ENCODE measurements at regions not wholly inside any gene's neighbourhood (a gene's known extent, or its start where the extent isn't known, plus 50 kb on each side); places are given as distances from the start of the nearest gene placed in this dataset.

DNA sequence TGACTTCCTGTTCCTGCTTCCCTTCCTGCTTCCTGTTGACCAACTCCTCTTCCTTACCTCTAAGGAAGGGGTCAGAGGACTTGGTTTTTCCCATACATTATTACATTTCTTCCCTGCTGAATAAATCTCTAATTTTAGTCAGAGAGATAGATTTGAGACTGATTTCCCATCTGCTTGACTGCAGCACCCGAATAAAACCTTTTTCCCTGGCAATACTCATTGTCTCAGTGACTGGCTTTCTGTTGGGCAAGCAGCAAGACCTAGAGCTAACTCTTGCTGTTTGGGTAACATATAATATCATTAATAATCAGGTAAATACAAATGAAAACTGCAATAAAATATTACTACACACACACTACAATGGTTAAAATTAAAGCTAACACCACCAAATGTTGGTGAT, 132.2 kb downstream of the FSCB start:
- H3K4me3 Mint-ChIP-seq: no peak overlapping the region
- intact Hi-C loops (cut with micrococcal nuclease): no loop called here
- DNase-seq: no peak
- peaks cover 24% of the 10 kb centered on the region for H3K9me3 Mint-ChIP-seq
- H3K4me1 Mint-ChIP-seq: no peaks in the 10 kb centered on the region
- no peaks in the 10 kb centered on the region for H3K27me3 Mint-ChIP-seq
- no peak overlapping the region for H3K27ac Mint-ChIP-seq
- H3K36me3 Mint-ChIP-seq (ENCODE audit: low read depth): no peaks in the 10 kb centered on the region

DNA sequence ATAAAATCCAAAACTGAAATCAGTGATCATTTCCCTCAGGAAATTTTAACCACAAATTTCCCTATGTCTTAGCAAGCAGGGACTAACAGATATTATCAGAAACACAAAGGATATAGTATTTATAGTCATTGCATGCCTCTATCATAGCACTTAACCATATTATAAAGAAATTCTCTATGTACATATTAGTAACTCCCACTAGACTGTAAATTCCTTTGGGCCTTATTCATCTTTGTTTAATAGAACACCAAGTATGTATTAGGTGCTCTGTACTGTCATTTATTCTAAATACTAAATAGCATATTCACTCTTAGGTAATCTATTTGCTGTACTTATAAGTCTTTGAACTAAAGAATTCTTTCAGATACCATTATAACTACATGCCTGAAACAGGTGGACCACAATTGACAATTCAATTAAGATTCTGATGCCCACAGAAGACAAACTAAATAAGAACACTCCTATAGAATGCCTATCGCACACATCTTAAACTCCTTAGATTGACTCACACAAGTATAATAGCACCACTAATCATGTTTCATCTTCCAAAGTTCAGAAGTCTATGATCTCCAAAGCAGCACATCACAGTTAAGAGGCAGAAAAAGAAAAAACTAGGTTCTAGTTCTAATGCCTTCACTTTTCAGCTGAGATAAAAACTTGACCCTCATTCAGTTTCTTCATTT, 134.1 kb downstream of the FSCB start:
- DNase-seq: no peak
- Mint-ChIP-seq H3K4me3 (no peak overlapping the region), H3K27ac (no peak overlapping the region), H3K27me3 (no peaks in the 10 kb centered on the region), H3K36me3 (ENCODE audit: low read depth) (no peaks in the 10 kb centered on the region), H3K9me3 (peaks cover 21% of the 10 kb centered on the region), H3K4me1 (no peaks in the 10 kb centered on the region)
- intact Hi-C loops (cut with micrococcal nuclease): no loop called here

DNA sequence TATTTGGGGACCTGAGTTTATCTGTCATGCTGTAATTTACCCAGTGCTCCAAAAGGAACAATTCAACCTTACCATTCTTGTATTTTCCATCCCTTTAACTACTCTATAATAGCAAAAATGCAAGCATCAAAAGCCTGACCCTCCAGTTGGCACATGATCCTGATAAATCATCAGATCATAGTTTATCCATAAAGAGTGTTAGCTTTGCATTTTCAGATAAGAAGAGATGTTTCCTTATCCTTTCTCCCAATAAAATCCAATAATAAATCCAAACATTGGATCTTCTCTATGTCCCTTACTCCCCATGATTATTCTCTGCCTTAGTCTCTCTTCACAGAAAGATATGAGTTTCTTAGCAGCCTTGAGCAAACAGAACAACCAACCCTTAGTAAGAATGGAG, 134.9 kb downstream of the FSCB start:
- no peaks in the 10 kb centered on the region for H3K27me3 Mint-ChIP-seq
- intact Hi-C loops (cut with micrococcal nuclease): no loop called here
- no peaks in the 10 kb centered on the region for H3K36me3 Mint-ChIP-seq (ENCODE audit: low read depth)
- no peak for DNase-seq
- no peak overlapping the region for H3K27ac Mint-ChIP-seq
- H3K4me1 Mint-ChIP-seq: no peaks in the 10 kb centered on the region
- H3K9me3 Mint-ChIP-seq: peaks cover 16% of the 10 kb centered on the region
- no peak overlapping the region for H3K4me3 Mint-ChIP-seq

DNA sequence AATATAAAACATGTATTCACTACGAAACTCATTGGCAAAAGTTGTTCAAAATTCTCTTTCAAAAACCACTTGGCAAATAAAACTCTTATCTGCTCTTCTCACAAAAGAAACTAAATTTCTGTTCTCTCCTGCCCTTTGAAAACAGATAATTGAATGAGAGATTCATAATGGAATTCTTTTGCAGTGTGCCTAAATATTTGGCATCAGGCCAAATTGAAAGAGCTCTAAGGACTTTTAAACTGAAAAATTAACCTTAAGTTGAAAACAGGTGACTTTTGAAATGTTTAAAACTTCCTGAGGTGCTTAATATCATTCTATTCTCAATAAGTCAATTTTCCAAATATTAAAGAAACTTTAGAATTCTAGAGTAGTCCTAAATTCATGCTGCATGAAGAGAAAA, 136.4 kb downstream of the FSCB start:
- no peaks in the 10 kb centered on the region for H3K36me3 Mint-ChIP-seq (ENCODE audit: low read depth)
- peaks cover 5% of the 10 kb centered on the region for H3K9me3 Mint-ChIP-seq
- no peak for DNase-seq
- no peaks in the 10 kb centered on the region for H3K27me3 Mint-ChIP-seq
- no peak overlapping the region for H3K27ac Mint-ChIP-seq
- intact Hi-C loops (cut with micrococcal nuclease): no loop called here
- no peaks in the 10 kb centered on the region for H3K4me1 Mint-ChIP-seq
- no peak overlapping the region for H3K4me3 Mint-ChIP-seq

DNA sequence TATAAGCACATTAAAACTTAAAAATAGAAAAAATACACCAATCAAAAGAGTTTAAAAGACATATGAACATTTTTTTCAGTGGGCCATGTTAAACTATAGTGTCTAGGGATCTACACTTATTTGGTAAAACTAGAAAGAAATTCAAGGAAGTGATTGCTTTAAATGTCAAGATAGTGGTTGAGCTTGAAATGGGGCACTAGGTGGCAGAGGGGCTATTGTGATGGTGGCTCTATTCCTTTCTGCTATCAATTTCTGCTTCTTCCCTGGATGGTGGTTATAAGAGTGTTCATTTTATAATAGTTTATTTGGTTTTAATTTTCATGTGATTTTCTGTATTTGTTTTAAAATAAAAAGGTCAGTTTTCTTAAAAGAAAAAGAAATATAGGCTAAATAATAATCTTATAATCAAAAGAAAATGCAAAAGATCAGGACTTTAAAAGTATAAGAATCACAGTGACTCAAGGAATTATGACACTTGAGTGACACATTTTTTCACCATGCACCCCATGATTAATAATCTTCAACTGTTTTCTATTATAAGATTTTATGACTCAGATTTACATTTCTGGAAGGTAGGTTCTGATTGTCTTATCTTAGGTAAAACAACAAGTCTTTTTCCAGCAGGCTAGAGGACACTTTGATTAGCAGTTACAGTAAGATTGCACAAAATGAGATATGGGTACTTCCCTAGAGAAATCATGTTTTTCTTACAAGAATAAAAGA, 137.5 kb downstream of the FSCB start:
- intact Hi-C loops (cut with micrococcal nuclease): no loop called here
- H3K27ac Mint-ChIP-seq: no peak overlapping the region
- H3K9me3 Mint-ChIP-seq: no peaks in the 10 kb centered on the region
- no peak for DNase-seq
- H3K4me3 Mint-ChIP-seq: no peak overlapping the region
- no peaks in the 10 kb centered on the region for H3K27me3 Mint-ChIP-seq
- no peaks in the 10 kb centered on the region for H3K36me3 Mint-ChIP-seq (ENCODE audit: low read depth)
- no peaks in the 10 kb centered on the region for H3K4me1 Mint-ChIP-seq

DNA sequence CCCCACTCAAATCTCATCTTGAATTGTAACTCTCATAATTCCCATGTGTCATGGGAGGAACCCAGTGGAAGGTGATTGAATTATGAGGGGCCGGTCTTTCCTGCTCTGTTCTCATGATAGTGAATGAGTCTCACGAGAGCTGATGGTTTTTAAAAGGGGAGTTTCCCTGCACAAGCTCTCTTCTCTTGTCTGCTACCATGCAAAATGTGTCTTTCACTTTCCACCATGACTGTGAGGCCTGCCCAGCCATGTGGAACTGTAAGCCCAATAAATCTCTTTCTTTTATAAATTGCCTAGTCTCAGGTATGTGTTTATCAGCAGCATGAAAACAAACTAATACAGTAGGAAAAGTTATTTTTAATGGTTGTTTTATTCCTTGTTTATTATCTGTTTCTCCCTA, 146.0 kb downstream of the FSCB start:
- Mint-ChIP-seq H3K36me3 (ENCODE audit: low read depth) (no peaks in the 10 kb centered on the region), H3K27ac (no peak overlapping the region), H3K27me3 (no peaks in the 10 kb centered on the region), H3K4me3 (no peak overlapping the region), H3K4me1 (no peaks in the 10 kb centered on the region), H3K9me3 (peaks cover 8% of the 10 kb centered on the region)
- DNase-seq: no peak
- intact Hi-C loops (cut with micrococcal nuclease): no loop called here

DNA sequence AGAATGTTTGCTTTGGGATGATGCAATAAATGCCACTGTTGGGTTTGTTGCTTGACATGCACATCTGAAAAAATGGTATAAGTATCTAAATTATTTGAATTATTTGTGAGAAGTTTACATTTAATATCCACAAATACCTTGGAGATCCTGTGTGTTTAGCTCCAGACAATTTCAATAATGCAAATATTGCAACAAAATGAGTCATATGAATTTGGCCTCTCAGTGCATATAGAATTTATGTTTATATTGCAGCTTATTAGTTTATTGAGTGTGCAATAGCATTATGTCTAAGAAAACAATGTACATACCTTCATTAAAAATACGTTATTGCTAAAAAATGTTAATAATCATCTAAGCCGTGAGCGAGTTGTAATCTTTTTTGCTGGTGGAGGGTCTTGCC, 153.3 kb downstream of the FSCB start:
- Mint-ChIP-seq H3K36me3 (ENCODE audit: low read depth) (no peaks in the 10 kb centered on the region), H3K9me3 (peaks cover 15% of the 10 kb centered on the region), H3K4me3 (no peak overlapping the region), H3K4me1 (no peaks in the 10 kb centered on the region), H3K27ac (no peak overlapping the region), H3K27me3 (no peaks in the 10 kb centered on the region)
- no peak for DNase-seq
- intact Hi-C loops (cut with micrococcal nuclease): no loop called here

DNA sequence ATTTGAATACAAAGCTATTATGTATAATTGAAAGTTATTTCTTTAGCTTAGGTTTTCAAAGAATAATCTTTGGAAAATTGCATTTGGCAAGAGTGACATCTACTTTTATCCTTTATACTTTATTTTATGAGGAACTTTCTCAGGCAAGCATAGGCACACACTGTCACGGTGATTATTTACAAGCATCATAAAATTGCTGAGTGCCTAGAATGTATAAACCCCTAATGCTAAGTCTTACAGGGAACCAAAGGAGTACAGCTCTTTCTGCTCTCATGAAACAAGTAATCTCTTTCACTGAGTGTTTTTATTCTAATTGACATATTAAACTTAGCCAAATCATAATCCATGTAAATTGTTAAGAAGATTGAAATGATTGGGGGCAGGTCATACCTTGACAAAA, 154.9 kb downstream of the FSCB start:
- H3K4me3 Mint-ChIP-seq: no peak overlapping the region
- DNase-seq: no peak
- intact Hi-C loops (cut with micrococcal nuclease): no loop called here
- H3K27ac Mint-ChIP-seq: no peak overlapping the region
- peaks cover 15% of the 10 kb centered on the region for H3K9me3 Mint-ChIP-seq
- no peaks in the 10 kb centered on the region for H3K27me3 Mint-ChIP-seq
- H3K36me3 Mint-ChIP-seq (ENCODE audit: low read depth): no peaks in the 10 kb centered on the region
- H3K4me1 Mint-ChIP-seq: no peaks in the 10 kb centered on the region

DNA sequence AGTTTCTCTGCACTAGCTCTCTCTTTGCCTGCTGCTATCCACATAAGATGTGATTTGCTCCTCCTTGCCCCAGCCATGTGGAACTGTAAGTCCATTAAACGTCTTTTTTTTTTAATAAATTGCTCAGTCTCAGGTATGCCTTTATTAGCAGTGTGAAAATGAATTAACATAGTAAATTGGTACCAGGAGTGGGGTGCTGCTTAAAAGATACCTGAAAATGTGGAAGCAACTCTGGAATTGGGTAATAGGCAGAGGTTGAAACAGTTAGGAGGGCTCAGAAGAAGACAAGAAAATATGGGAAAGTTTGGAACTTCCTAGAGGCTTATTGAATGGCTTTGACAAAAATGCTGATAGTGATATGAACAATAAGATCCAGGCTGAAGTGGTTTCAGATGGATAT, 159.8 kb downstream of the FSCB start:
- Mint-ChIP-seq H3K4me3 (no peak overlapping the region), H3K27me3 (no peaks in the 10 kb centered on the region), H3K9me3 (peaks cover 7% of the 10 kb centered on the region), H3K36me3 (ENCODE audit: low read depth) (no peaks in the 10 kb centered on the region), H3K4me1 (no peaks in the 10 kb centered on the region), H3K27ac (no peak overlapping the region)
- DNase-seq: no peak
- intact Hi-C loops (cut with micrococcal nuclease): no loop called here

DNA sequence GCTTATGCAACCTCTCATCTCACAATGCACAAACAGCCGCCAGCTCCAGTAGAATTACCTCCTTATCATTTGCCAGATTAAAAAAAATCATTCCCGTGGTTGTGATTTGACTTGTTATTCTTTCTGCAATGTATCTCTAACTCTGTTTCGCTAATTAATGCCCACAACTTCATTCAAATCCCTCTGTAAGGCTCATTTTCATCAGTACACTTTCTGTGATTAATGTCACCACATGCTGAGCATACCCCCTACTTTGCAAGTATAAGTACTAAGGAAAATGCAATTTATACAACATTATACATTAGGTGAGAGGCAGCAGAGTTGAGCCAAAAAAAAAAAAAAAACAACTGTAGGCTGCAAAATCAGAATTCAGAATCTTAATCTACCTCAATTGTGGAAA, 166.0 kb downstream of the FSCB start:
- Mint-ChIP-seq H3K9me3 (peaks cover 3% of the 10 kb centered on the region), H3K4me1 (no peaks in the 10 kb centered on the region), H3K27ac (no peak overlapping the region), H3K4me3 (no peak overlapping the region), H3K36me3 (ENCODE audit: low read depth) (no peaks in the 10 kb centered on the region), H3K27me3 (no peaks in the 10 kb centered on the region)
- intact Hi-C loops (cut with micrococcal nuclease): no loop called here
- DNase-seq: no peak

DNA sequence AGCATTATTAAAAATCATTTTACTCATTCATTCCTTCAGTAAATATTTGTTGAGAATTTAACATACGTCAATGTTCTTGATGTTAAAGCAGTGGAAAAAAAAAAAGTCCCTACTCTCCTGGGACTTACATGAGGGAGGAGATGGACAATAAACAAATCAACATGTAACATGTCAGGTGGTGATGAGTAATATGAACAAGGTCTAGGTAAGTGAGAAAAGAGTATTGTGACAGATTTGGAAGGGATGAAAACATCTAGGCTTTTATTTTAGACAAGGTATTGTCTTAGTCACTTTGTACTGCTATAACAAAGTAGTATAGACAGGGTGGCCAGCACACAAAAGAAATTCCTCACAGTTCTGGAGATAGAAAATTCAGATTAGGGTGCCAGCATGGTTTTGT, 167.2 kb downstream of the FSCB start:
- Mint-ChIP-seq H3K4me3 (no peak overlapping the region), H3K27ac (no peak overlapping the region), H3K36me3 (ENCODE audit: low read depth) (no peaks in the 10 kb centered on the region), H3K27me3 (no peaks in the 10 kb centered on the region), H3K9me3 (no peaks in the 10 kb centered on the region), H3K4me1 (no peaks in the 10 kb centered on the region)
- intact Hi-C loops (cut with micrococcal nuclease): no loop called here
- no peak for DNase-seq

DNA sequence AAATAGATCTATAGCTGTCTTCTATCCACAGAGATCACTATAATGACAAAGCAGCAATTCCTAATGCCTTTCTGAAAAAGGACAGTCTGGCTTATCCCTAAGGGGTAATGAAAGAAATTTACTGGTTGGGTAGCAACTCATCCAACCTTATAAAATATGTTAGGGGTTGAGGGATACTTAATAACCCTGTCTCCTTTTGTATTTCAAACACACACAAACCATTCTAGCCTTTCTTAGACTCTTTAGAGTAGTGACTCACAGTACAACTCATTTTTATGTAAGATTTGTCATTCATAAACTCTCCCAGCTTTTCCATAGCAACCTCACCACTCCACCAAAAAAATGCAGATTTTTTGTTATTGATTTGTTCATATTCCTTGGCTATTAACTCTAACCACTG, 167.9 kb downstream of the FSCB start:
- no peaks in the 10 kb centered on the region for H3K36me3 Mint-ChIP-seq (ENCODE audit: low read depth)
- H3K27ac Mint-ChIP-seq: no peak overlapping the region
- H3K27me3 Mint-ChIP-seq: no peaks in the 10 kb centered on the region
- no peaks in the 10 kb centered on the region for H3K4me1 Mint-ChIP-seq
- H3K4me3 Mint-ChIP-seq: no peak overlapping the region
- no peak for DNase-seq
- intact Hi-C loops (cut with micrococcal nuclease): no loop called here
- H3K9me3 Mint-ChIP-seq: no peaks in the 10 kb centered on the region

DNA sequence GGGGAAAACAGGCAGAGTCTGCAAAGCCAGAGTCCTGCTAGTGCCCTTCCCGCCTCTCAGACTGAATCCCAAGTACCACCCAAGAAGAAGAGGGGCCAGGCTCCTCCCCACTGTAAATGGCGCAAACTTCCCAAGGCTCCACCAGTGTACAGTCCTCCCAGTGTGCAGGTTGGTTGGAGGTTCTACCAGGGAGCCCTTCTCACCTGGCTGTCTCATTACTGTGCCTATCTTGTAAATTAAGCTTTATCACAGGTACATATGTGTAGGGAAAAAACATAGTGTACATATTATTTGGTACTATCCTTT, 189.7 kb downstream of the FSCB start:
- H3K9me3 Mint-ChIP-seq: no peaks in the 10 kb centered on the region
- H3K4me3 Mint-ChIP-seq: no peak overlapping the region
- intact Hi-C loops (cut with micrococcal nuclease): no loop called here
- H3K27me3 Mint-ChIP-seq: no peaks in the 10 kb centered on the region
- no peaks in the 10 kb centered on the region for H3K36me3 Mint-ChIP-seq (ENCODE audit: low read depth)
- no peaks in the 10 kb centered on the region for H3K4me1 Mint-ChIP-seq
- no peak for DNase-seq
- no peak overlapping the region for H3K27ac Mint-ChIP-seq

DNA sequence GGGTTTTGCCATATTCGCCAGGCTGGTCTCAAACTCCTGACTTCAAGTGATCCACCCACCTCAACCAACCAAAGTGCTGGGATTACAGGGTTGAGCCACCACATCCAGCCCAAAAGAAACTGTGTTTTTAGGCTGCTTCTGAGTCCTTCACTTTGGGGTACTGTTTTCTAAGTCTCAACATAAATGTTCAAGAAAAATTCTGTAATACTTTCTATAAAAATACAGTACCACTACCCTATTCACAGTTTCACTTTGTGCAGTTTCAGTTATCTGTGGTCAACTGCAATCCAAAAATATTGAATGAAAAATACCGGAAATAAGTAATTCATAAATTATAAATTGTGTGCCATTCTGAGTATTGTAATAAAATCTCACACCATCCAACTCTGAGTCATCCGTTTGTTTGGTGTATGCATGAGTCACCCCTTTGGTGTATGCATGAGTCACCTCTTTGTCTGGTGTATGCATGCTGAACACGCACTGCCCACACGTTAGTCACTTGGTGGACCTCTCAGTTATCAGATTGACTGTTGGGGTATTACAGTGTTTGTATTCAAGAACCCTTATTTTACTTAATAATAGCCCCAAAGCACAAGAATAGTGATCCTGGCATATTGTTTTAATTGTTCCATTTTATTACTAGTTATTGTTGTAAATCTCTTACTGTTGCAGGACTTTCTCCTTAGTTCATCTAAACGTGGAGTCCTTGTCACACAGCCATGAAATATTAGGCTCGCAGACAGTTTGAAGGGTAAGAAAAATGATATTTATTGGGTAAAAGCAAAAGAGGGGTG, 190.2 kb downstream of the FSCB start:
- H3K4me1 Mint-ChIP-seq: no peaks in the 10 kb centered on the region
- H3K27ac Mint-ChIP-seq: no peak overlapping the region
- no peak overlapping the region for H3K4me3 Mint-ChIP-seq
- peaks cover 1% of the 10 kb centered on the region for H3K9me3 Mint-ChIP-seq
- no peak for DNase-seq
- no peaks in the 10 kb centered on the region for H3K36me3 Mint-ChIP-seq (ENCODE audit: low read depth)
- no peaks in the 10 kb centered on the region for H3K27me3 Mint-ChIP-seq
- intact Hi-C loops (cut with micrococcal nuclease): no loop called here
